HG02588 (cell line): ENCODE measurements at regions not wholly inside any gene's neighbourhood (a gene's known extent, or its start where the extent isn't known, plus 50 kb on each side); places are given as distances from the start of the nearest gene placed in this dataset.
"Not testable (repeated sequence)": the region's sequence is repeated elsewhere in the genome, so short reads cannot be mapped to it uniquely, and the experiment has no call there.

Source experiments
- ATAC-seq: cut with Tn5 transposase; IDR thresholded peaks from one replicate; pipeline ENCODE4 v1.9.1; 2021; ENCODE audit warnings: mild to moderate bottlenecking, moderate library complexity; ENCODE audit not compliant: unreplicated experiment

DNA sequence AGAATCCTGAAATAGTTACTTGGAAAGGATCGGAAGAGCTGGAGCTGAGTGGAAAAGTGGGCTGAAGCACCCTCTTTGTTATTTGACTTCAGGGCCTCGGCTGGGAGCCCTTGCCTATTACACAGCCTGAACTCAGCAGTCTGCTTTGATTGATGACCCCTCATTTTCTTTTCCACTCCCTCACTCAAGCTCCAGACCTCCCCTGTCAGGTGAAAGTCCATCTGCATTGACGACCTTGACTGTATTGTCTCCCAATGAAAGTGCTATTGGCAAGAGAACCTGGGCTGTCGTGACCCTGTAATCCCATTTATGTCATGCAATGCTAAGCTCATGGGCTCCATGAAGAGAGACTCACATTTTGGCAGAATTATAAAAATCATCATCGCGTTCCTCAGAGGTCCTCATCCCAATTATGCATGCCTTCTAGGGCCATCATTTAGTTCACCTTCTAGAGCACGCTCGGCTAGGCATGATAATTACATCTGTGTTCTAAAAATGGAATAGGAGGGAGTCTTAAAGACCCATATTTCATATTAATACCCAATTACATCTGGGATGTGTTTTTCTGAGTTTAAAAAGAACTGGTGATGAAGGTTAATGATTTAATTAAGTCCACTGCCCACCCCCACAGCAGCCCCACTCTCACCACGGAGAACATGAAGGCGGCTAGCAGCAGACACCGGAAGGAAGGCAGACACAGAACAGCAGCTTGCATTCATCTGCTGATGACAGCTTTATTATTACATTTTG is 472.5 kb downstream of the PID1 start:
- no peak for ATAC-seq

DNA sequence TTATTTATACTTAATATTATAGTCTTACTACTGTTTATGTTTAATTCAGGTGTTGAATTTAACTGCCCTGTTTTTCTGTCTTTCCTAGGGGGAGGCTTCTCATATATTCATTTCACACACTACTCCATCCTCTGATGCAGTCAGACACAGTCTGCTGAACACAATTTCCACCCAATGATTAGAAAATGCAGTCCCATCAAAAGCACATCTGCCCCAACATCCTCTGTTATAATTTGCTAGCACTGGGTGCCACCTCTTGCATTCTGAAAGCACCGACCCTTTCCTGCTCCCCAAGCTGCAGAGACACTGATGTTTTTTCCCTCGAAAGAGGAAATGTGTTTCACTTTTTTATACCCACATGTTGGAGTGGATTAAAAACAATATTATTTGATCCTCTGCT is 474.7 kb downstream of the PID1 start:
- no peak for ATAC-seq

DNA sequence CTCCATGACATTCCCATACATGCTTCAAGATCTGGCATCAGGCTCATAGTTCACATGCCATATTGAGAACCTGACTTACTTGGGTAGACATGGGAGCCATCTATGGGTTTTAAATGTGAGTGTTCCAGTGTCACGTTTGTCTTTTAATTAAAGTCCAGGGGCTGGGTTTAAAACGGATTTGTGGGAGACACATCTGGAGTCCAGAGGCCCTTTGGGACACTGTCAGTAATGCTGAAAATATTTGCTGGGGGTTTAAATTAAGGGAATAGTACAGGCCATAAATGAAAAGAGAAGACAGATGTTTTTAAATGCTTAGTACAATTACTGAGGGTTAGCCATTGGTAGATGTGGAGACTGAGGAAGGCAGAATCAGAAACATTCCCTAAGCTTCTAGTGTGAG is 478.0 kb downstream of the PID1 start:
- no peak for ATAC-seq

DNA sequence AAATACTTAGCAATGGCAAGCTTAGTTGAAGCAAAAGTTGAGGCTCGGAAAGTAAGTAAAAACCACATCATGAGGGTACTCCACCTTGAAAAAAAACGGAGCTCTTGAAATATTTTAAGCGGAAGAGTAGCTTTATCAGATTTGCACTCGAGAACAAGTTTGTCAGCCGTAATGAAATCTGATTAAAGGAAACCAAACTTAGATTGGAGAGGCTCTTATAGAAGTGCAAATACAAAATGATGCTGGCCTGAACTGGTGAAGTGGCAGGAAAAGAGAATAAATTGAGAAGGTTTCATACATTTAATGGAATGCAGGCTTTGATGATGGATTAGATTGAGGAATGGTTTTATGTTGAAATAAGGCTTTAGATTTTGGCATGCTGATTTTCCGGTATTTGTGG is 484.2 kb downstream of the PID1 start:
- no peak for ATAC-seq

DNA sequence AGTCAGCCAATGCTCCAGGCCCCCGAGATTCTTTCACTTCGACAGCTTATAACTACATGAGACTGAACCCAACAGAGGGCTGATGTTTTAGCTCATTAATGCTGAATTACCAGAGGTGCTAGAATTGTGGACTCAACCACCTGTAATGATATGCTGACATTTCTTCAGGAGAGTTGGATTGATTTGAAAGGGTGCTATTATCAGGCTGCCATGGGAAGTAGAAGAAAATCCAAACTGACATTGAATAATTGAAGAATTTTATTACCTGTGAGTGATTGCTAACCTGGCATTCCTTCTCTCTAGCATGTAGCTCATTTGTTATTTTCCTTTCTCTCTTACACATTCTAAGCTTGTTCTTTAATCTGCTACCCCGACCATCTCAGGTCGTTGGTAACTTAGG is 488.8 kb downstream of the PID1 start:
- ATAC-seq = no peak

DNA sequence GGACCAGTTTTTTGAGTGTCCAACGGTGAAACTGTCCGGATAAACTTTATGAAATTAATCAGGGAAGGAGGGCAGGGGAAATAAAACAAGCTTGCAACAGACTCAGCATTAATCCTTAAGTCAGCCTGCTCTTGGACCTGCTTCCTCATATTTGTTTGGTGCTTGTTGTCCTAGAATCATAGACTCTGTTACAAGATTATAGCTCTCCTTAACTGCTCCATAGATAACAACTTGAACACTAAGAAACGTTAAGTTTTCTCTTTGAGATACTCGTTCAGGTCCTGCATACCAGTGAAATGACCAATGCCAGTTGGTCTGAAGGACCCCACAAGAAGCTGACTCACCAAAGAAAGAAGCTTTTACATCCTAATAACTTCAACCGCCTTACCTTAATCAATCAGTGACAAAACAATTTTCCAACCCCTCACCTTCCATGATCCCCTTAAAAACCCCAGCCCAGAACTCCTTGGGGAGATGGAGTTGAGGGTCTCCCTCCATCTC is 493.2 kb downstream of the PID1 start:
- no peak for ATAC-seq

DNA sequence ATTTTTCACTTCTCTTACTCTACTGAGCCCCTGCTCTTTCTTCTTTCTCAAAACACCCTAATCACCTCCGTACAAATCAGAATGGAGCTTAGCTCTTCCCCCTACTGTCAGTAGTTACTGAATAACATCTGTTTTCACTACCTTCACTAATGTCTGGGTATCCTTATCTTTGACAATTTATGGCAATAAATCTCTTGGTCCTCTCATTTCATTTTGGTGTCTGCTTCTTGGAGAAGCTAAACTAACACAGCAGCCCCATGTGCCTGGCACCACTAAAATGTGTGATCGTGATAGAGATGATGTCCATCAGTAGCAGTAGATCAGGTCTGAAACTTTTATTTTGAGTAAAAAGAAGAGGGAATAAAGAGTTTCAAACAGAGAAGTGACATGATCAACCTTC is 496.5 kb downstream of the PID1 start:
- ATAC-seq = no peak

DNA sequence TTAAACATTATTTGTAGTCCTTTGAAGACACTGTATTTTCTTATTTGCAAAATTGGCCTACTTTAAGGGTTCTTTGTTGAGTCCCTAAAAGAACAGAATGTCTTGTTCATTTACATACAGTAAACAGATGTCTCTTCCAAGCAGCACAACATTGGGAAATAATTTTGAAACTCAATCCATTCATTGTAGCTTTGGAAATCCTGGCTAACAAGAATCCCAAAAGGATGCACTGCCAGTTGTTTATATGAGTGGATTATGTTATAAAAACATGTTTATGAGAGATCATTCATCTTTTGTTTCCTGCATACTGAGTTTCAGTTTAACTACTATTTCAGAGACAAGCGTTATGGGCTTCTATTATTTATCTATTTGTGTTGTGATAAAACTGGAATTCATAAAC is 499.3 kb downstream of the PID1 start:
- no peak for ATAC-seq

DNA sequence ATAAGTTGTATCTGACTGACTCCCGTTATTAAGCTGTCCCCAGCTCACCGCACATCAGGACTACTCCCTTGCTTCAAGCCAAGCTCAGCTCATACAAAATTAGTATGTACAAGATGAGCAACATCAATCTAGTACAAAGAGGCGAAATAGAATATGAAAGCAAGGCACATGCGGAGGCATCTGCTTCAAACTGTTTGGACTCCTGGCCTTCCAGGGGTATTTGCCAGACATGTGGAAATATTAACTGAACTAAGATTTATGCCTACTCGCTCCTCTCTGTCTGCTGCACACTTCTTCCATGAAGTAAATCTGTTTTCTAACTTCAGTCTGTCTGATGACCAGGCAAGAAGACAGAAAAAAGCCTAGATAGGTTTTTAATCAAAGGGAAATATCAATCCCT is 499.8 kb downstream of the PID1 start:
- ATAC-seq = no peak

DNA sequence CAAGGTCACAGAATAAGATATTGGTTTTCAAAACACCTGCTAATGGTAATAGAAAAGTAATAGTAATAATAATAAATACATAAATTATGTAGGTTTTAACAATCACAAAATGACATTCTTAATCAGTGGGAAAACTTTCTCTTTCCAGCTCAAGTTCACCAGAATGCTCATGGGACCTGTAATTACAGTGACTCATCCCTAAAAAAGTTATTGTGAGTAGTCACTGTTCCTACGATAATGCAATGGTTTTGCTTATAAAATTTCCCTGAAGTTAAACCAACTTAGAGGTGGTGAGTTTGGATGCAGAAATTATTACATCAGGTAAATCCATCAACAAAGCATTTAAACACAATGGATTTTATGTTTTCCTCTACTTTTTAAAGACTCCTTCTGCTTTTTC is 502.3 kb downstream of the PID1 start:
- no peak for ATAC-seq

DNA sequence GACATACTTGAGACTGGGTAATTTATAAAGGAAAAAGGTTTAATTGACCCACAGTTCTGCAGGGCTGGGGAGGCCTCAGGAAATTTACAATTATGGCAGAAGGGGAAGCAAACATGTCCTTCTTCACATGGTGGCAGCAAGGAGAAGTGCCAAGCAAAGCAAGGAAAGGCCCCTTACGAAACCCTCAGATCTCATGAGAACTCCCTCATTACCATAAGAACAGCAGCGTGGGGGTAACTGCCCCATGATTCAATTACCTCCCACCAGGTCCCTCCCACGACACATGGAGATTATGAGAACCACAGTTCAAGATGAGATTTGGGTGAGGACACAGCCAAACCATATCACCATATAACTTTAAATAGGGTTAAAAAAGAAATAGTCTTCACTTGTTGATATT is 502.9 kb downstream of the PID1 start:
- ATAC-seq = not testable (repeated sequence)

DNA sequence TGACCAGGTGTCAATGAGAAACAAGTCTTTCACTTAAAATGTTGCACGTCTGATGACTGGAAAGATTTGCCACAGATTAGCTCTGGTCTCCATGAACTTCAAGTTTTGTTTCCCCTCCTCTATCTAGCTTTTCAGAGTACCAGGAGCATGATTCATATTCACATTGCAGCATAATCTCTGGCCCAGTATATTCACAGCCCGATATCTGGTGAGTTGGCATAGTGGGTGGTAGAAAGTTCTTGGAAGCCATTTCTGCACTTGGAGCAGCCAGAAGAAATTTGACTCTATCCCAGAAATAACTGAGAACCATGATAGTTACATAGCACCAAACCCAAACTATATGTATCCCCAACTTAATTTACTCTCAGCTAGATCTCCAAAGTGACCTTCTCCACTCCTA is 503.9 kb downstream of the PID1 start:
- no peak for ATAC-seq

DNA sequence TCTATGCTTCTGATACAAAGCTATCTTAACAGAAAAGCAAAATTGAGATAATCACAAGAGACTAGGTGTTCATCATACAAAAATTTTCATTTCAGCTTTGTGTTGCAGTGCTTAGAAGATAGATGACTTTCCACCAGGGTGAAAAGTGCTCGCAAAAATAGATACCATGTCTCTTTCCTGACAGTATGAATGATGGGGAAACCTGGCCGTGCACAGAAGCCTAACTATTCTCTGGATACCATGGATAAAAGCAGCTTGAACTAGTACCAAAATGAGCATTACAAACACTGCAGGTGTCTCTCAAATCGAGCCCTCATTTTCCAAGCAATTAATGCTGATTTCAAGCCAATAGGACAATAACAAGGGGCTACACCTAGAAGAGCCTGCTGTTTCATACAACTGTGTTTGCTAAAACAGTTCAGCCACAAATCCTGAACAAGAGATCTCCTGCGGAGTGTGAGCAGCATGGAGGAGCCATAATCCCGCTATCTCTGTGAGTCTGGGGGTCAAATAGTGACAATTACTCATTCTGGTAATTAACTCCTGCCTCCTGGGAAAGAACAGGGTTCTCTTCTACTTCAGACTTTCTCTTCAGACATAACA is 507.6 kb downstream of the PID1 start:
- ATAC-seq = no peak

DNA sequence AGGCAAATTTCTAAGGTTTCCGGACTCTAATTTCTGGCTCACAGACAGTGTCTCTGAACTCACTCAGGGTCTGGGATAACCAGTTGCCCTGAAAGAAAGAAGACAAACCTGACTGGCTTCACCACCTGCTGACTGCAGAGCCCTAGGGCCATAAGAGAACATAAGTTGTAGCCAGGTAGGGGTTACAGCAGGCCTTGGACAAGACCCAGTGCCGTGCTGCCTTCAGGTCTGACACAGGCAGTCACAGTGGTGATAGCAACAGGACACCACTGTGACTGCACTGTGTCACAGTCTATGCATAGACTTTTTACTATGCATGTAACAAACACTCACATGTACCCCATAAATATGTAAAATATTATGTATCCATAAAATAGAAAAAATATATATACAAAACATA is 508.5 kb downstream of the PID1 start:
- no peak for ATAC-seq

DNA sequence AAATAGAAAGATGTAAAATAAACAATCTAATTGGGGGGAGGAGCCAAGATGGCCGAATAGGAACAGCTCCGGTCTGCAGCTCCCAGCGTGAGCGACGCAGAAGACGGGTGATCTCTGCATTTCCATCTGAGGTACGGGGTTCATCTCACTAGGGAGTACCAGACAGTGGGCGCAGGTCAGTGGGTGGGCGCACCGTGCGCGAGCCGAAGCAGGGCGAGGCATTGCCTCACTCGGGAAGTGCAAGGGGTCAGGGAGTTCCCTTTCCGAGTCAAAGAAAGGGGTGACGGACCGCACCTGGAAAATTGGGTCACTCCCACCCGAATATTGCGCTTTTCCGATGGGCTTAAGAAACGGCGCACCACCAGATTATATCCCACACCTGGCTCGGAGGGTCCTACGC is 515.4 kb downstream of the PID1 start:
- not testable (repeated sequence) for ATAC-seq

DNA sequence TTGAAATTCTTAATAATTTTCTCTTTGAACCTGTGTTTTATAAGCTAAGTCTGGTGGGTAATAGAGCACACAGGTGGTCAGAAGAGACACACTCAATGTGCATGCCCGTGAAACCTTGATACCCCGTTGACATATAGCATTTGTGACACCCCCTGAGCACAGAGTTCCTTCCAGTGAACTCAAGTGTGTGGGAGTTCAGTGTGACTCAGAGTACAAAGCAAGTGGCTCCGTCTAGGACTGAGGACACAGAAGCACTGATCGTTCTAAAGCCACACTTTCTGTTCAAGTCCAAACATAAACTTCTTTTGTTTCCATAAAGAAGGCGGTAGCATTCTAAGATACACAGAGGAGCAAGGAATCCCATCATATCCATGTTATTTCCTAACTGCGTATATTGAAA is 523.6 kb downstream of the PID1 start:
- no peak for ATAC-seq

DNA sequence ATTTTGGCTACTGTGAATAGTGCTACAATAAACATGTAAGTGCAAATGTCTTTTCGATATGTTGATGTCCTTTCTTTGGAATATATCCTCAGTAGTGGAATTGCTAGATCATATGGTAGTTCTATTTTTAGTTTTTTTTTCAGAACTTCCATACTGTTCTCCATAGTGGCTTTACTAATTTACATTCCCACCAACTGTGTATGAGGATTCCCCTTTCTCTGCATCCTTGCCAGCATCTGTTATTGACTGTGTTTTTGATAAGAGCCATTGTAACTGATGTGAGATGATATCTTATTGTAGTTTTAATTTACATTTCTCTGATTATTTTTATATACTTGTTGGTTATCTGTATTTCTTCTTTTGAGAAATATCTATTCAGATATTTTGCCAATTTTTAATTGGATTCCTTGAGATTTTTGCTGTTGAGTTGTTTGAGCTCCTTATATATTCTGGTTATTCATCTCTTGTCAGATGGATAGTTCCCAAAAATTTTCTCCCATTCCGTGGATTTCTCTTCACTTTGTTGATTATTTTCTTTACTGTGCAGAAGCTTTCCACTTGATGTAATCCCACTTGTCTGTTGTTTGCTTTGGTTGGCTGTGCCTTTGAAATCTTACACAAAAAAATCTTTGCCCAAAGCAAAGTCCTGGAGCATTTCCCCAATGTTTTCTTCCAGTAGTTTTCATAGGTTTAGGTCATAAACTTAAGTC is 532.3 kb downstream of the PID1 start:
- no peak for ATAC-seq

DNA sequence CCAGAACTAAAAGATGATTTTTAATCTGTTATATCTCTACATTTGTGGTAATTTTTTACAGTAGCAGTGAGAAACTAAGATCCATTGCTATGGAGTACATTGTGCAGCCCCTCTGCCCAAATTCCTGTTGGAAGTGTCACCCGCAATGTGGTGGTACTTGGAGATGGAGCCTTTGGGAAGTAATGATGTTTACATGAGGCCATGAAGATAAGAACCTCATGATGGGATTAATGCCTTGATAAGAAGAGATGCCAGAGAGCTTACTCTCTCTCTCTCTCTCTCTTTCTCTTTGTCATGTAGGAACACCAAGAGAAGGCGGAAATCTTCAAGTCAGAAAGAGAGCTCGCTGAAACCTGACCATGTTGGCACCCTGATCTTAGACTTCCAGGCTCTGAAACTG is 535.4 kb downstream of the PID1 start:
- ATAC-seq = no peak

DNA sequence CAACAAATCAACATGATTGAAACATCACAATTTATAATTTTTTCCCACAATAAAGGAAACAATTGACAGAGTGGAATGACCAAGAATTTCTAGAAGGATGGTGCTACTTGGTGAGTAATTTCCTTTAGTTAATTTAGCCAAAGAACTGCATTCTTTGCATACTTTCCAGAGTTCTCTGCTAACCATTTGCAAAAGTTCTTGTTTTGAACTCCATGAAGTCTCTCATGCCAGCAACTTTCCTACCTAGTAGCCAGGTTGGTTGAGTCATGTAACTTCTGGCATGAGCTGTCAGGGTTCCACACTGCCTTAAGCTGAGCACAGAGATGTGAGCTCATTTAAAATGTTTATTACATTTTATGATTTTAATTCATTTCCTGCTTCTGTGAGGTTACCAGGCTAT is 539.6 kb downstream of the PID1 start:
- ATAC-seq = no peak

DNA sequence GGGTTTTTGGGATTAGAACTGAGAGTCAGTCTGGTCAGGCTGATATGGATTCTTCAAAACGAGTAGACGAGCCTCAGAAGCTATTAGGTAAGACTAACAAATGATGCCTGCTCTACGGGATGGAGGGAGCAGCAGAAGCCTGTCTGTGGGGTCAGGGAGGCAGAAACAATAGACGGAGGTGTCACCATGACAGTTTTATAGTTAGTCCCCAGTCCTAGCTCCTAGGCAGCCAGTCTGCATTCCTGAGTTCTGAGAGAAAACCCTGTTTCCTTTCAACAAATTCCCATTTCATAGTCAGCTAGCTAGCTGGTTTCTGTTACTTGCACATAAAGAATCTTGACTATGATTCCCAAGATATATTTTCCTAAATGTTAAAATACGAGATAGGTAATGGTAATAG is 542.1 kb downstream of the PID1 start:
- ATAC-seq = no peak

DNA sequence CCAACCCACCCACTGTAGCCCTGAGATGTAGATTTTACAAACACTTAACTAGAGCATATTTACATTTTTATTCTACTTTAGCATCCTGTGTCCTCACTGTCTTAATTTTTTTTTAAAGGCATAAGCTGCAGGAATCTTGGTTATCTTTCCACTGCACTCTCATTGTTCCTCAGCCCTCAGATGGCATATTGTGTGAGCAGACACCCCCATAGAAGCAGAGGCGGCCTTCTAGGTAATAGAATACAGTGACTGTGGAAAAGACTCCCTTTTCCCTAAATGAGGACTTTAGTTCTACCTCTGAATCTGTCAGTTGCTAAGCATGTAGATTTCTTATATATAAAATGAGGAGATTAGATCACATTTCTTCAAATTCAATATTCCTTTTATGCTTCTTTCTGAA is 543.5 kb upstream of the SPHKAP start:
- no peak for ATAC-seq

DNA sequence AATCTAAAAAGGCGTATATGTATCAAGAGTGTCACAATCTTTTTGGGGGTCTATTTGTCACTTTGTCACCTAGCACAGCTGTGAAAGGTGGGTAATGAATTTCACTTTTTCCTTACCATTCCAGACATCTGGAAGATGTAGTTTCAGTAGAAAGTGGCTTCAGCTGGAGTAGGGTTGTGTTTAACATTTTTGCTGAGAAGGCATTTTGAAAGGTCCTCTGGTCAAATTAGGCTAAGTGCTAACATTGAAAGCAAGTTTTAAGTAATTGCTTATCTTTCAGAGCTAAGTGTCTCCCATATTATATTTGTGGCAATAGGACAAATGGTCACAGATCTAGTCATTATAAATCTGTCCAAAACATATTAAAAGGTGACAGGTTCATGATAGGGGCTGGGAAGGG is 542.1 kb upstream of the SPHKAP start:
- ATAC-seq = no peak
